ENCODE measurements at regions not wholly inside any gene's neighbourhood (a gene's known extent, or its start where the extent isn't known, plus 50 kb on each side); places are given as distances from the start of the nearest gene placed in this dataset.
"Not testable (repeated sequence)": the region's sequence is repeated elsewhere in the genome, so short reads cannot be mapped to it uniquely, and the experiment has no call there.

DNA sequence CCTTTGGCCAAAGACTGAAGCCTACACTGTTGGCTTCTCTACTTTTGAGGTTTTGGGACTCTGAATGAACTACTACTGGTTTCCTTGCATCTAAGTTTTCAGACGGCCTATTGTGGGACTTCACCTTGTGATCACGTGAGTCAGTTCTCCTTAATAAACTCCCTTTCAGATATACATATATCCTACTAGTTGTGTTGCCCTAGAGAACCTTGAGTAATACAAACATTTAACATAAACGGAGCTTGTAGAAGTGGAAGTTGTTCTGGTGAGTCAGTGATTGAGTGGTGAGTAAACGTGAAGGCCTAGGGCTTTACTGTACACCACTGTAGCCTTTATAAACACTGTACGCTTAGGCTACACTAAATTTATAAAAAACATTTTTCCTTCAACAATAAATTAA lies 107.2 kb upstream of the CDH2 start:
- DNase-seq: no peak

DNA sequence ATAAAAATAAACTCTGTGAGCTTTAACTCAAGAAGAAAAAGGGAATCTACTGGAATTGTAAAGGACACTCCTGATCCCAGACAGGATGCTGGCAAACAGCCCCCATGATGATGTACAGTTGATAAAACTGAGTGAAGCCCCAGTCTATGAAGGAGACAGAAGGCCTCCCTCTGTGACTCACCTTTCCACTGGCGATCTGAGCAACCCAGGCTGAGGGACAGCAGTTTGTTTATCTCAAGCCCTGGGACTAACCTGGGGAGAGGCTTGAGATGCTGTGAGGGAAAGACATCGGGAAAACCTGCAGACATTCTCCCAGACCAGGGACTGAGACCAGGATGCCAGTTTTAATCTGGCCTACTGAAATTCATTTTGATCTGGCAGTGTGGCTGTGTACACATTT lies 104.5 kb upstream of the CDH2 start:
- no peak for DNase-seq

DNA sequence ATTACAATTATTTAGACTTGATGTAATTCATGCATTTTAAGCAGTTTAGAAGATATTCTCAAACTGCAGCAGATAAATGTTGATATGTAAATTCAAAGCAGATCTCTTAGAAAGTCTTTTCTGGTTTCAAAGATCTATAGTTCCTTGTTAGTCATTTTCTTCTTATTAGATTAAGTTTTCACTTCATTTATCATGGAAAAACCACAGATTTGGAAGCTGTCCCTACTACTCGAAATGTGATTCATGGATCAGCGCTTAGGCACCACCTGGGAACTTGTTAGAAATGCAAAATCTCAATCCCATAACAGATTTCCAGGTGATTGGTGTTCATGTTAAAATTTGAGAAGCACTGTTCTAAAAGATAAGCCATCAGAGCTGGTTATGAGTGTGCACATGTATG lies 92.8 kb upstream of the CDH2 start:
- DNase-seq: no peak

- DNase-seq: no peak
Observed at GRCh38 chr18:28267878-28268625, 91.1 kb upstream of the CDH2 start.

- DNase-seq: no peak
Observed at GRCh38 chr18:28267276-28267675, 90.3 kb upstream of the CDH2 start.

GRCh38 chr18:28256166-28256565 lies 79.2 kb upstream of the CDH2 start:
- no peak for DNase-seq

- DNase-seq: no peak
Observed at GRCh38 chr18:28248653-28249052, 71.7 kb upstream of the CDH2 start.

DNA sequence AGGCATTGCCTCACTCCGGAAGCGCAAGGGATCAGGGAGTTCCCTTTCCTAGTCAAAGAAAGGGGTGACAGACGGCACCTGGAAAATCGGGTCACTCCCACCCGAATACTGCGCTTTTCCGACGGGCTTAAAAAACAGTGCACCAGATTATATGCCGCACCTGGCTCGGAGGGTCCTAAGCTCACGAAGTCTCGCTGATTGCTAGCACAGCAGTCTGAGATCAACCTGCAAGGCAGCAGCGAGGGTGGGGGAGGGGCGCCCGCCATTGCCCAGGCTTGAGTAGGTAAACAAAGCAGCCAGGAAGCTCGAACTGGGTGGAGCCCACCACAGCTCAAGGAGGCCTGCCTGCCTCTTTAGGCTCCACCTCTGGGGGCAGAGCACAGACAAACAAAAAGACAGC lies 63.7 kb upstream of the CDH2 start:
- DNase-seq: not testable (repeated sequence)

GRCh38 chr18:28236487-28236886 lies 59.6 kb upstream of the CDH2 start:
- no peak for DNase-seq

All from NCI-H2029 treated with DMSO at 0.1 percent for 48 hours (cell line).